DMS53 (cell line): ENCODE measurements at regions not wholly inside any gene's neighbourhood (a gene's known extent, or its start where the extent isn't known, plus 50 kb on each side); places are given as distances from the start of the nearest gene placed in this dataset.
"Not testable (repeated sequence)": the region's sequence is repeated elsewhere in the genome, so short reads cannot be mapped to it uniquely, and the experiment has no call there.

Experiments
- DNase-seq: peaks from one replicate; lab custom pipeline; 2025; lab: John Stamatoyannopoulos, UW

- DNase-seq: peak; percentile 57
These were observed 1335.0 kb downstream of the BRD1 start for GRCh38 chr22:48492366-48493320.

DNA sequence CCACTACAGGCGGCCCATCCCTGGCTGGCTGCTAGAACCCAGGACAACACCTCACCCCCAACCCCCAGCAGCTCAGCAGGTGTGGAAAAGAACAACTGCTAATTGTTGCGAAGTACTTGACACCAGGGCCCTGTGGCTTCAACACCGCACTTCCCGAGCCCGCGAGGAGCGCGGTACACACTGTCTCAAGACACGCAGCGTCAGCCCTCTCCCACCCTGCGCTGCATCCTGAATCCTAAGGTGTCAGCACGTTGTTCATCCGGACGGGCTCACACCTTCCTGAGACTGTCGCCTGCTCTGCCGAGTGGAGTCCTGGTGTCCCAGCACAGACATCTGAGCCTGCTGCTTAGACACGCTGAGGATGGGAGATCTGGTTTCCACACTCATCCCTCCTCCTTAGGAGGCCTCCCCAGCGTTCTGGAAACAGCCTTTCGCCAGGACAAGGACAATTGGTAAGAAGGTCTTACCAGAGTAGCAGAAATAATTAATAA is 1336.2 kb downstream of the BRD1 start:
- DNase-seq: no peak

- DNase-seq: no peak
These were observed 1336.9 kb downstream of the BRD1 start for GRCh38 chr22:48490500-48491411.

DNA sequence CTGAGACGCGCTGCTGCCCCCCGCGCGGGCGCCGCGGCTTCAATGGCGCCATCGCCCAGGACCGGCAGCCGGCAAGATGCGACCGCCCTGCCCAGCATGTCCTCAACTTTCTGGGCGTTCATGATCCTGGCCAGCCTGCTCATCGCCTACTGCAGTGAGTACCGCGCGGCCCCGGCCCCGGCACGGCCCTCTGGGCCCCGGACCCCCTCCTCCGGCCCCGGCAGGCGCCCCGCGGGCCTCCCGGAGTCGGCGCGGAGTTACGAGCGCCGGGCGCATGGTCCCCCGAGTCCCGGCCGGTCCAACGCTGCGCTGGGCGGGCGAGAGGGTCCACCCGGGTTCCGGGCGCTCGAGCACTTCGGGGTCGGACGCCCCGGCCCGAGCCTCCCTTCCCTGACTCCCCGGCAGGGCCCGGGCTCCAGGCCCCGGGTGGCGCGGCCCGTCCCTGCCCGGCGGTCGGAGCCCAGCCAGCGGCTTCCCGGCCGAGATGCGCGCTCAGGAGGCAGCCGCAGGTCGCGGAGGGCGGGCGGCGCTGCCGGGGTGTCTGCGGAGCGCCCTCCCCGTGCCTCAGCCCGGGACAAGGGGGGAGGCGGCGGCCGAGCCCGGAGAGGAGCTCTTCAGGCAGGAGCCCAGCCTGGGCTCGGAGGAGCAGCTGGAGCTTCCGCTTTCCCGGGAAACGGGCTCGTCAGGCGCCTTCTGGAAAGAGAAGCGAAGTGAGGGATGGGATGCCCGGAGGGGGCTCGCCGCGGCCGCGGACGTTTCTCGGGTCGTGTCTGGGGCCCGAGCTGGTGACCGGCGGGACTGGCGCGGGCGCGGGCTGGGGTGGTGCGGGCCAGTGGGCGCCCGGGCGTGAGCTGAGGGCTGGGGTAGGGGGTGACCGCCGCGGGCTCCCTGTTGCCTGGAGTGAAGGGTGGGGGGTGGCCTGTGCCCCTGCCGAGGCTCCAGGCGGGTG is 1337.8 kb downstream of the BRD1 start:
- no peak for DNase-seq

- no peak for DNase-seq
These were observed 1338.8 kb downstream of the BRD1 start for GRCh38 chr22:48488611-48489511.

DNA sequence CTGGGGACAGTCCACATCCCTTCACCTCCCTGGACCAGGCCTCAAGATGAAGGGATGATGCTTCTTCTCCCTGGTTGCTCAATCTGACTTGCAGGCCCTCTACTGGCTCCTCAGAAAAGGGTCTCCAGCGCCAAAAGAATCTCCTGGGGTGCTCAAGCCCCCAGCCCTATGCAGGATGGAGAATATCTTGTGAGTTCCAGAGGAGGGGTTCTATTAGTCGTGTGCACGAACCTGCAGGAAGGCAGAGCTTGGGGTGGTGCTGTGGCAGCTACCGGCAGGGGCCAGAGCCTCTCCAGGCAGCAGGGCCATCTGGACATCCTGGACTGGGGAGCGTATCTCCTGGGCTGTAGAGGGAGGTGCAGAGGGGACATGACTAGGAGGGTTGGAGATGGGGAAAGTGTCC is 1339.5 kb downstream of the BRD1 start:
- DNase-seq: no peak

DNA sequence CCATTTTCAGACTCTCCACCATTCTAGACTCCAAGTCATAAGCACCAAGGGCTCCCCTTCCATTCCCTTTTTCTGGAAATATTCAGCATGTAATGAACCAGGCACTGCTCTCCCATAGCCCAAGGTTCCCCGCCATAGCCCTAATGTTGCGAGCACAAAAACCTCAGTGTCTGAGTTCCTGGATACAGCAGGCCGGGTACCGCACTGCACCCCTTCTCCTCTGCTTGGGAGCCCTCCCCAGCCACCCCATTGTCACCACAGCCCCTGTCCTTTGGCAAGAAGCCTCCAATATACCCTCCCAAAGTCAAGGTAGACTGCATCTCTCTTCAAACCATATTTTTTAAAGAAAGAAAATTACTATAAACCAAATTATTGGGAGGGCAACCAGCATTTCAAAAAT is 1341.1 kb downstream of the BRD1 start:
- no peak for DNase-seq

GRCh38 chr22:48486134-48486532 is 1341.5 kb downstream of the BRD1 start:
- DNase-seq: no peak

GRCh38 chr22:48485149-48486133 is 1342.2 kb downstream of the BRD1 start:
- DNase-seq: no peak

- DNase-seq: no peak
These were observed 1343.7 kb downstream of the BRD1 start for GRCh38 chr22:48483764-48484528.

- no peak for DNase-seq
These were observed 1344.9 kb downstream of the BRD1 start for GRCh38 chr22:48482771-48483170.

- not testable (repeated sequence) for DNase-seq
These were observed 1345.5 kb downstream of the BRD1 start for GRCh38 chr22:48482198-48482597.

DNA sequence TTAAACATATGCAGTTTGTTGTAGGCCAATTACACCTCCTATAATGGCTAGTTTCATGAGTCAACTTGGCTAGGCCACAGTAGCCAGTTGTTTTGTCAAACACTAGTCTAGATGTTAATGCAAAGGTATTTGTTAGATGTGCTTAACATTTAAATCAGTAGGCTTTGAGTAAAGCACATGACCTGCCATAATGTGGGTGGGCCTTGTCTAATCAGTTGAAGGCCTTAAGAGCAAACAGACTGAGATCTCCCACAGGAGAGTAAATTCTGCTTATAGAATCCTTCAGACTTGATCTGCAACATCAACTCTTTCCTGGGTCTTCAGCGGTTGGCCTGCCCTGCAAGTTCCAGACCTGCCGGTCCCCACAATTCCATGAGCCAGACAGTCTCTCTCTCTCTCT is 1345.9 kb downstream of the BRD1 start:
- DNase-seq: no peak

- DNase-seq: no peak
These were observed 1349.0 kb downstream of the BRD1 start for GRCh38 chr22:48478529-48479265.

GRCh38 chr22:48478124-48478523 is 1349.5 kb downstream of the BRD1 start:
- DNase-seq: no peak

GRCh38 chr22:48477031-48477721 is 1350.5 kb downstream of the BRD1 start:
- DNase-seq: no peak

DNA sequence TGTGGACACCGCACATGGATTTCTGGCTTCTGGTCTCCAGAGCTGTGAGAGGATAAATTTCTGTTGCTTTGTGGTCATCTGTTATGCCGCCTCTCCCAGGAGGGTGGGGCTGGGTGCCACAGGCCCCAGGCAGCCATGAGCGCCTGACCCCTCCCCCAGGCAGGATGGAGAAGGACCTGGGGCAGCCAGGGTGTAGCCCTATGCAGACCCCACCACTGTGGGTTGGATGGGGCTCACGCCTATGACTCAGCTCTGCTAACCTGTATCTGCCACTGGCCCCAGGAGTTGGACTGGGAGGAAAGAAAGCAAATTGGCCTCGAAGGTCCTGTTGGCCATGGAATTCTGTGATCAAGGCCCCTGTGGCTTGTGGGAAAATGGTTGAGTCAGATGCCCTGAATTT is 1351.1 kb downstream of the BRD1 start:
- DNase-seq: no peak
